PFSK-1 (cell line): ENCODE measurements at regions not wholly inside any gene's neighbourhood (a gene's known extent, or its start where the extent isn't known, plus 50 kb on each side); places are given as distances from the start of the nearest gene placed in this dataset.

ENCODE experiments used
- FOXP2 ChIP-seq: optimal IDR thresholded peaks from 2 replicates; pipeline ENCODE3; 2011; ENCODE audit warnings: borderline replicate concordance, control low read depth, inconsistent platforms; ENCODE audit not compliant: insufficient read depth; ENCODE audit errors: extremely low read length, extremely low read depth
- POLR2AphosphoS5 ChIP-seq: IDR thresholded peaks from 2 replicates; pipeline ENCODE4 v1.6.1; 2012; ENCODE audit warnings: low read depth, mild to moderate bottlenecking, control low read depth, low read length, moderate library complexity
- REST ChIP-seq, 2 experiments: IDR thresholded peaks; 2 replicates each; pipeline versions ENCODE4 v1.6.1 to v1.8.0; 2011 to 2012; ENCODE audit warnings: low read depth in 2 of 2, low read length in 2 of 2, control low read depth in 1 of 2, inconsistent platforms in 1 of 2, mild to moderate bottlenecking in 1 of 2, moderate library complexity in 1 of 2; ENCODE audit not compliant: insufficient read depth in 1 of 2
- SIN3A ChIP-seq: IDR thresholded peaks from 2 replicates; pipeline ENCODE4 v1.6.1; 2012; ENCODE audit warnings: mild to moderate bottlenecking, low read length, moderate library complexity, borderline replicate concordance; ENCODE audit not compliant: insufficient read depth
- TAF1 ChIP-seq: IDR thresholded peaks from 2 replicates; pipeline ENCODE4 v1.6.1; 2012; ENCODE audit warnings: low read length, control low read depth, borderline replicate concordance; ENCODE audit not compliant: insufficient read depth

- TF ChIP-seq REST (IDR thresholded peaks at IDR 0.05; ENCODE audit: insufficient read depth in 1 of 2, low read depth in 2 of 2, low read length in 2 of 2) (no peak), TAF1 (no peak), POLR2AphosphoS5 (no peak), FOXP2 (no peak), SIN3A (no peak)
Measured at GRCh38 chr1:116854716-116855115, 55.0 kb upstream of the PTGFRN start.

GRCh38 chr1:116855191-116855619 lies 54.5 kb upstream of the PTGFRN start:
- TF ChIP-seq FOXP2 = no peak
- no peak for TF ChIP-seq TAF1
- TF ChIP-seq POLR2AphosphoS5 = no peak
- no peak for TF ChIP-seq SIN3A

DNA sequence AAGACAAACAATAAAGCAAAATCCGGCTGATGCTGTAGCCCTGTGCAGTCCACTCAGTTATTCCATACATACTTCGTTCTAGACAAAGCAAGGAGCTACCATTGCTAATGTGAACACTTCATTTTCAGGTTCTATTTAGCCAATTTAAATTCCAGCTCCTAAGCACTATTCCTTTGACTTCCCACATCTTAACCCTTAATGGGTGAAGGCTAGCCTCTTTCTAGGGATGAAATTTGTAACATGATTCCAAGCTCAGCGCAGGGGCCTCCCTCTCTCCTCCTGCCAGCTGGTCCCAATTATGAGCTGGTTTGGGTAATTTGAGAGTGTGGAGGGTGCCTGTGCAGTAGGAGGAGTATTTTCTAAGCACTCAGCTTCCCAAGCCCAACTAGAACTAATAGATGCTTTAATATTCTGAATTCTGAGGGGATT lies 53.9 kb upstream of the PTGFRN start:
- TF ChIP-seq POLR2AphosphoS5 (no peak), FOXP2 (no peak), TAF1 (no peak), REST (IDR thresholded peaks at IDR 0.05; ENCODE audit: insufficient read depth in 1 of 2, low read depth in 2 of 2, low read length in 2 of 2) (no peak), SIN3A (no peak)

DNA sequence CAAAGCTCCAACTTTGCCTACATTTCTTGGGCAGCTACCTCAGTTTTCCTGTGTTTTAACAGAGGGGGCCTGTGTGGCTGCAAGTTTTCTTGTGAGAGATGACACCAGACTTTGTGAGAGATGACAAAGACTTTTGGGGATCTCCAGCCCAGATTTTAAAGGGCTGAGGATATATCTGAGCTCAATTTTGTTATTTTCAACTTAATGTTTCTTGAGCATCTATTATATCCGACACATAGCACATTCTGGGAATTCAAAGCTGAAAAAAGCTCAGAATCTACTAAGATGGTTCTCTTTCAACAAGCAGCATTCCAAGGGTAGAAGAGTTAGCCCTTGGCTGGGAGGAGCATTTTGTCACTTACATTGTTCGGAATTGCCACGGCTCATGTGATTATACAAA lies 53.4 kb upstream of the PTGFRN start:
- TF ChIP-seq FOXP2 (no peak), TAF1 (no peak), SIN3A (no peak), REST (IDR thresholded peaks at IDR 0.05; ENCODE audit: insufficient read depth in 1 of 2, low read depth in 2 of 2, low read length in 2 of 2) (no peak), POLR2AphosphoS5 (no peak)

- no peak for TF ChIP-seq SIN3A
- TF ChIP-seq TAF1 = no peak
- no peak for TF ChIP-seq FOXP2
- no peak for TF ChIP-seq POLR2AphosphoS5
- TF ChIP-seq REST (IDR thresholded peaks at IDR 0.05; ENCODE audit: insufficient read depth in 1 of 2, low read depth in 2 of 2, low read length in 2 of 2) = no peak
Measured at GRCh38 chr1:116857092-116857491, 52.6 kb upstream of the PTGFRN start.
